HEK293T (cell line): ENCODE measurements at regions not wholly inside any gene's neighbourhood (a gene's known extent, or its start where the extent isn't known, plus 50 kb on each side); places are given as distances from the start of the nearest gene placed in this dataset.
A peak's percentile ranks its signal among the peaks of the same experiment; 100 is the strongest.

Experiments
- CTCF ChIA-PET: fragments of 350-600 bp; formaldehyde crosslinking; extraction: SDS; loops from one replicate; lab custom pipeline; 2021; ENCODE audit warnings: antibody characterized with exemption, inconsistent platforms; lab: Yijun Ruan, JAX
- POLR2A ChIA-PET: fragments of 350-600 bp; formaldehyde crosslinking; extraction: SDS; loops from one replicate; lab custom pipeline; 2020; ENCODE audit warnings: antibody characterized with exemption, inconsistent platforms; lab: Yijun Ruan, JAX
- DNase-seq: peaks from one replicate; pipeline ENCODE4 v3.0.0; 2012; ENCODE audit warnings: mixed read lengths; ENCODE audit errors: extremely low spot score
- ARNT ChIP-seq: fragments of 450-650 bp; IDR thresholded peaks from 2 replicates; pipeline ENCODE4 v1.6.1; 2017; ENCODE audit warnings: mild to moderate bottlenecking
- BHLHE40 ChIP-seq: fragments of 450-650 bp; IDR thresholded peaks from 2 replicates; pipeline ENCODE4 v1.6.1; 2016; ENCODE audit warnings: mild to moderate bottlenecking, moderate library complexity, borderline replicate concordance
- CTBP1 ChIP-seq: fragments of 450-650 bp; IDR thresholded peaks from 2 replicates; pipeline ENCODE4 v1.6.1; 2016; ENCODE audit warnings: borderline replicate concordance
- ELF4 ChIP-seq: fragments of 450-650 bp; IDR thresholded peaks from 2 replicates; pipeline ENCODE4 v1.6.1; 2017; ENCODE audit warnings: antibody characterized with exemption
- FOXA1 ChIP-seq: fragments of 450-650 bp; IDR thresholded peaks from 2 replicates; pipeline ENCODE4 v1.6.1; 2016; ENCODE audit warnings: mild to moderate bottlenecking
- FOXK2 ChIP-seq: fragments of 450-650 bp; IDR thresholded peaks from 2 replicates; pipeline ENCODE4 v1.6.1; 2016; ENCODE audit warnings: mild to moderate bottlenecking
- FOXM1 ChIP-seq: fragments of 450-650 bp; IDR thresholded peaks from 2 replicates; pipeline ENCODE4 v1.6.1; 2017; ENCODE audit warnings: mild to moderate bottlenecking, borderline replicate concordance
- HDGF ChIP-seq: fragments of 450-650 bp; IDR thresholded peaks from 2 replicates; pipeline ENCODE4 v1.6.1; 2017; ENCODE audit warnings: antibody characterized with exemption, borderline replicate concordance
- L3MBTL2 ChIP-seq: fragments of 450-650 bp; conservative IDR thresholded peaks from 2 replicates; pipeline ENCODE4 v1.6.1; 2016; ENCODE audit warnings: mild to moderate bottlenecking
- LEF1 ChIP-seq: fragments of 450-650 bp; IDR thresholded peaks from 2 replicates; pipeline ENCODE4 v1.6.1; 2017; ENCODE audit warnings: mild to moderate bottlenecking, borderline replicate concordance
- NFRKB ChIP-seq: fragments of 450-650 bp; IDR thresholded peaks from 2 replicates; pipeline ENCODE4 v1.6.1; 2016; ENCODE audit warnings: mild to moderate bottlenecking, moderate library complexity
- PKNOX1 ChIP-seq: fragments of 450-650 bp; IDR thresholded peaks from 2 replicates; pipeline ENCODE4 v1.6.1; 2016
- SP1 ChIP-seq: fragments of 450-650 bp; IDR thresholded peaks from 2 replicates; pipeline ENCODE4 v1.6.1; 2017
- SUZ12 ChIP-seq: fragments of 450-650 bp; IDR thresholded peaks from 2 replicates; pipeline ENCODE4 v1.6.1; 2016; ENCODE audit warnings: mild to moderate bottlenecking
- TARDBP ChIP-seq: fragments of 450-650 bp; IDR thresholded peaks from 2 replicates; pipeline ENCODE4 v1.6.1; 2016
- ZNF384 ChIP-seq: fragments of 450-650 bp; IDR thresholded peaks from 2 replicates; pipeline ENCODE4 v1.6.1; 2016

- ChIA-PET CTCF (interaction anchor here (0.9 kb wide), 1 partner anchor 9 kb away, joined by 3 read pairs; no protein-coding TSS in a partner anchor), POLR2A (no interaction called here)
- no peak for DNase-seq
- TF ChIP-seq ARNT = no peak
- no peak for TF ChIP-seq SP1
- no peak for TF ChIP-seq CTBP1
- no peak for TF ChIP-seq LEF1
- no peak for TF ChIP-seq HDGF
- TF ChIP-seq NFRKB = no peak
- TF ChIP-seq ZNF384 = no peak
- no peak for TF ChIP-seq L3MBTL2
Observed at GRCh38 chr1:239814306-239814881, 277.3 kb upstream of the FMN2 start.

GRCh38 chr1:239815074-239815473 is 276.6 kb upstream of the FMN2 start:
- TF ChIP-seq FOXA1 = no peak
- TF ChIP-seq SUZ12 = no peak
- no peak for TF ChIP-seq CTBP1
- TF ChIP-seq SP1 = no peak
- no peak for TF ChIP-seq PKNOX1
- TF ChIP-seq LEF1 = no peak
- TF ChIP-seq NFRKB = no peak
- TF ChIP-seq HDGF = no peak
- TF ChIP-seq FOXM1 = no peak
- TF ChIP-seq ZNF384 = no peak
- TF ChIP-seq BHLHE40 = no peak

GRCh38 chr1:239816081-239816782 is 275.5 kb upstream of the FMN2 start:
- DNase-seq = no peak
- TF ChIP-seq SP1 (no peak), BHLHE40 (no peak), FOXA1 (no peak), ZNF384 (no peak), CTBP1 (no peak), SUZ12 (no peak), LEF1 (no peak), TARDBP (no peak), ARNT (no peak), HDGF (no peak), NFRKB (no peak), PKNOX1 (no peak), ELF4 (no peak), FOXM1 (no peak)
- ChIA-PET CTCF (interaction anchor here (0.6 to 0.7 kb wide), 2 partner anchors 1505 to 1810 kb away, joined by 3 read pairs; no protein-coding TSS in a partner anchor), POLR2A (no interaction called here)

More at GRCh38 chr1:239815074-239815473, 276.6 kb upstream of the FMN2 start:
- no peak for DNase-seq
- POLR2A ChIA-PET = no interaction called here
- CTCF ChIA-PET = interaction anchor here (0.9 kb wide), 1 partner anchor 9 kb away, joined by 3 read pairs; no protein-coding TSS in a partner anchor

GRCh38 chr1:239817276-239817675 is 274.4 kb upstream of the FMN2 start:
- POLR2A ChIA-PET = no interaction called here
- no peak for TF ChIP-seq HDGF
- no peak for TF ChIP-seq L3MBTL2
- no peak for TF ChIP-seq SP1
- no peak for TF ChIP-seq FOXM1
- no peak for TF ChIP-seq ZNF384
- TF ChIP-seq PKNOX1 = no peak
- no peak for TF ChIP-seq ARNT
- no peak for TF ChIP-seq NFRKB
- TF ChIP-seq TARDBP = no peak
- TF ChIP-seq FOXA1 = no peak
- TF ChIP-seq FOXK2 = no peak
- TF ChIP-seq LEF1 = no peak
- TF ChIP-seq SUZ12 = no peak
- no peak for TF ChIP-seq ELF4
- no peak for TF ChIP-seq CTBP1
- TF ChIP-seq BHLHE40 = no peak
- CTCF ChIA-PET = interaction anchor here (1.0 kb wide), 1 partner anchor 13 kb away, joined by 3 read pairs; no protein-coding TSS in a partner anchor
- no peak for DNase-seq

GRCh38 chr1:239817801-239818200 is 273.9 kb upstream of the FMN2 start:
- ChIA-PET CTCF (interaction anchor here (1.0 kb wide), 1 partner anchor 14 kb away, joined by 3 read pairs; no protein-coding TSS in a partner anchor), POLR2A (no interaction called here)
- DNase-seq = no peak
- TF ChIP-seq FOXA1 = no peak
- no peak for TF ChIP-seq SP1

GRCh38 chr1:239819096-239819495 is 272.6 kb upstream of the FMN2 start:
- POLR2A ChIA-PET = no interaction called here
- CTCF ChIA-PET = interaction anchor here (0.6 to 1.5 kb wide), 7 partner anchors 10 to 405 kb away, joined by 3 to 9 read pairs (median 4); no protein-coding TSS in a partner anchor
- TF ChIP-seq LEF1 (no peak), FOXM1 (no peak), SP1 (no peak)
- peak; percentile 24 for DNase-seq
